Adipocyte (in vitro differentiated cells): ENCODE measurements at regions not wholly inside any gene's neighbourhood (a gene's known extent, or its start where the extent isn't known, plus 50 kb on each side); places are given as distances from the start of the nearest gene placed in this dataset.
A peak's percentile ranks its signal among the peaks of the same experiment; 100 is the strongest.
"Not testable (repeated sequence)": the region's sequence is repeated elsewhere in the genome, so short reads cannot be mapped to it uniquely, and the experiment has no call there.

Experiments
- DNase-seq: peaks from one replicate; pipeline ENCODE4 v3.0.0-alpha.2; 2015; ENCODE audit warnings: low read depth
- H3K27me3 ChIP-seq: replicated peaks from 2 replicates; pipeline ENCODE4 v1.7.0; 2013; ENCODE audit warnings: mild to moderate bottlenecking, low read length, moderate library complexity; ENCODE audit not compliant: control insufficient read depth, insufficient read depth
- H3K36me3 ChIP-seq: 2 replicates; pipeline ENCODE4 v1.7.0; 2013; ENCODE audit warnings: low read length, mild to moderate bottlenecking, moderate library complexity; ENCODE audit not compliant: control insufficient read depth, insufficient read depth, severe bottlenecking
- H3K4me1 ChIP-seq: 2 replicates; pipeline ENCODE4 v1.7.0; 2013; ENCODE audit warnings: mild to moderate bottlenecking, low read length, moderate library complexity; ENCODE audit not compliant: control insufficient read depth, insufficient read depth
- H3K4me3 ChIP-seq: 2 replicates; pipeline ENCODE4 v1.7.0; 2013; ENCODE audit warnings: mild to moderate bottlenecking, low read length, moderate library complexity
- H3K9ac ChIP-seq: 2 replicates; pipeline ENCODE4 v1.7.0; 2013; ENCODE audit warnings: mild to moderate bottlenecking, low read length, moderate library complexity
- H3K9me3 ChIP-seq: 2 replicates; pipeline ENCODE4 v1.7.0; 2013; ENCODE audit warnings: mild to moderate bottlenecking, low read length, moderate library complexity; ENCODE audit not compliant: control insufficient read depth

GRCh38 chr12:40431169-40431568, 206.4 kb downstream of the LRRK2 start:
- no peak for DNase-seq
- no peaks in the 10 kb centered on the region for H3K9me3 ChIP-seq
- H3K4me3 ChIP-seq, result no peak overlapping the region
- no peak overlapping the region for H3K9ac ChIP-seq
- H3K27me3 ChIP-seq, result no peaks in the 10 kb centered on the region
- no peaks in the 10 kb centered on the region for H3K4me1 ChIP-seq
- H3K36me3 ChIP-seq, result no peaks in the 10 kb centered on the region

- DNase-seq, result no peak
- H3K9me3 ChIP-seq, result no peaks in the 10 kb centered on the region
- H3K4me3 ChIP-seq, result no peak overlapping the region
- no peaks in the 10 kb centered on the region for H3K27me3 ChIP-seq
- H3K4me1 ChIP-seq, result no peaks in the 10 kb centered on the region
- H3K9ac ChIP-seq, result no peak overlapping the region
- H3K36me3 ChIP-seq, result no peaks in the 10 kb centered on the region
Measured at GRCh38 chr12:40435251-40435650, 210.5 kb downstream of the LRRK2 start.

- DNase-seq, result no peak
- no peaks in the 10 kb centered on the region for H3K36me3 ChIP-seq
Measured at GRCh38 chr12:40435951-40436350, 211.2 kb downstream of the LRRK2 start.

GRCh38 chr12:40436564-40436963, 211.8 kb downstream of the LRRK2 start:
- no peak for DNase-seq
- Histone ChIP-seq H3K9ac (no peak overlapping the region), H3K9me3 (no peaks in the 10 kb centered on the region), H3K36me3 (no peaks in the 10 kb centered on the region), H3K27me3 (no peaks in the 10 kb centered on the region), H3K4me3 (no peak overlapping the region), H3K4me1 (no peaks in the 10 kb centered on the region)

More at GRCh38 chr12:40435951-40436350, 211.2 kb downstream of the LRRK2 start:
- no peaks in the 10 kb centered on the region for H3K9me3 ChIP-seq
- H3K4me3 ChIP-seq, result no peak overlapping the region
- H3K4me1 ChIP-seq, result no peaks in the 10 kb centered on the region
- H3K9ac ChIP-seq, result no peak overlapping the region
- H3K27me3 ChIP-seq, result no peaks in the 10 kb centered on the region

- no peaks in the 10 kb centered on the region for H3K9me3 ChIP-seq
- H3K9ac ChIP-seq, result no peak overlapping the region
- no peaks in the 10 kb centered on the region for H3K36me3 ChIP-seq
- H3K27me3 ChIP-seq, result no peaks in the 10 kb centered on the region
- no peaks in the 10 kb centered on the region for H3K4me1 ChIP-seq
- no peak overlapping the region for H3K4me3 ChIP-seq
- no peak for DNase-seq
Measured at GRCh38 chr12:40439771-40440492, 215.1 kb downstream of the LRRK2 start.

GRCh38 chr12:40444174-40444573, 219.4 kb downstream of the LRRK2 start:
- Histone ChIP-seq H3K4me1 (no peaks in the 10 kb centered on the region), H3K9me3 (no peaks in the 10 kb centered on the region), H3K36me3 (no peaks in the 10 kb centered on the region), H3K9ac (no peak overlapping the region), H3K27me3 (no peaks in the 10 kb centered on the region), H3K4me3 (no peak overlapping the region)
- DNase-seq, result no peak

GRCh38 chr12:40446385-40446784, 221.6 kb downstream of the LRRK2 start:
- no peaks in the 10 kb centered on the region for H3K36me3 ChIP-seq
- DNase-seq, result peak; percentile 41
- H3K4me3 ChIP-seq, result no peak overlapping the region
- H3K27me3 ChIP-seq, result no peaks in the 10 kb centered on the region
- no peaks in the 10 kb centered on the region for H3K9me3 ChIP-seq
- H3K4me1 ChIP-seq, result no peaks in the 10 kb centered on the region
- H3K9ac ChIP-seq, result no peak overlapping the region

- not testable (repeated sequence) for H3K27me3 ChIP-seq, DNase-seq, H3K36me3 ChIP-seq, H3K4me1 ChIP-seq, H3K4me3 ChIP-seq, H3K9ac ChIP-seq, H3K9me3 ChIP-seq
Measured at GRCh38 chr12:40448523-40448922, 223.7 kb downstream of the LRRK2 start.

- Histone ChIP-seq H3K27me3 (no peaks in the 10 kb centered on the region), H3K9ac (no peak overlapping the region), H3K4me1 (no peaks in the 10 kb centered on the region), H3K9me3 (no peaks in the 10 kb centered on the region), H3K36me3 (no peaks in the 10 kb centered on the region), H3K4me3 (no peak overlapping the region)
- DNase-seq, result no peak
Measured at GRCh38 chr12:40451661-40452060, 226.9 kb downstream of the LRRK2 start.

- Histone ChIP-seq H3K9ac (no peak overlapping the region), H3K4me1 (no peaks in the 10 kb centered on the region), H3K9me3 (no peaks in the 10 kb centered on the region), H3K27me3 (no peaks in the 10 kb centered on the region), H3K36me3 (no peaks in the 10 kb centered on the region), H3K4me3 (no peak overlapping the region)
- no peak for DNase-seq
Measured at GRCh38 chr12:40464121-40464520, 228.1 kb upstream of the CNTN1 start.

- no peaks in the 10 kb centered on the region for H3K4me1 ChIP-seq
- H3K4me3 ChIP-seq, result no peak overlapping the region
- H3K27me3 ChIP-seq, result no peaks in the 10 kb centered on the region
- no peak overlapping the region for H3K9ac ChIP-seq
- H3K36me3 ChIP-seq, result no peaks in the 10 kb centered on the region
- H3K9me3 ChIP-seq, result no peaks in the 10 kb centered on the region
- DNase-seq, result no peak
Measured at GRCh38 chr12:40469736-40470135, 222.5 kb upstream of the CNTN1 start.

GRCh38 chr12:40473962-40474361, 218.3 kb upstream of the CNTN1 start:
- H3K4me3 ChIP-seq, result no peak overlapping the region
- H3K9ac ChIP-seq, result no peak overlapping the region
- H3K27me3 ChIP-seq, result no peaks in the 10 kb centered on the region
- no peaks in the 10 kb centered on the region for H3K9me3 ChIP-seq
- no peak for DNase-seq
- H3K36me3 ChIP-seq, result no peaks in the 10 kb centered on the region
- no peaks in the 10 kb centered on the region for H3K4me1 ChIP-seq
